Heart left ventricle (tissue), 13 donors: ENCODE measurements at regions not wholly inside any gene's neighbourhood (a gene's known extent, or its start where the extent isn't known, plus 50 kb on each side); places are given as distances from the start of the nearest gene placed in this dataset.

Experiments used
- CTCF ChIP-seq, 12 donors: fragments of 200-600 bp; sonication (generic) in 4 of 12; IDR thresholded peaks; one replicate each; pipeline versions ENCODE4 v1.5.0 to v1.8.0; 2018 to 2022; ENCODE audit warnings: antibody characterized with exemption in 12 of 12, mild to moderate bottlenecking in 5 of 12
- POLR2A ChIP-seq, 2 donors: fragments of 450-650 bp; IDR thresholded peaks; one replicate each; pipeline ENCODE4 v1.6.1; 2017; ENCODE audit warnings: antibody characterized with exemption in 2 of 2, mild to moderate bottlenecking in 2 of 2, moderate library complexity in 2 of 2
- donor health status: ischemic (EF 13 %, LVEDD 7.1; RV severe dilation, severe dysfunction).
- donor health status: DM: no; HTN: yes; CAD: no.
- donor health status: DM: no; HTN: no; CAD: no.
- donor health status: ischemic (EF 25% LVEDD 6.9; RV normal size, moderate dysfunction).
- donor health status: ischemic (EF 25% LVEDD 5.7; RV mildly dilated, moderate dysfunction).
- donor health status: ischemic (EF 35%, LVEDD 5.7; RV mildly dilated, moderate dysfunction).
- donor health status: nonischemic (EF 11% LVEDD 7.7; RV severe dilation, severe dysfunction).
- donor health status: DM: yes; HTN: yes; CAD: no.
- donor health status: PGD.
- donor health status: ischemic (EF 29% LVEDD 5.4; RV normal size, mild dysfunction).
- donor health status: nonischemic (EF 23%, LVEDD 6.1; RV moderate dilation, normal function).

GRCh38 chr1:30295674-30296073 lies 427.7 kb downstream of the MATN1 start:
- TF ChIP-seq POLR2A (IDR thresholded peaks at IDR 0.05) = no peak
- TF ChIP-seq CTCF (IDR thresholded peaks at IDR 0.05) = no peak
